RKO (cell line): ENCODE measurements at regions not wholly inside any gene's neighbourhood (a gene's known extent, or its start where the extent isn't known, plus 50 kb on each side); places are given as distances from the start of the nearest gene placed in this dataset.

ENCODE experiments used
- DNase-seq: peaks from one replicate; pipeline ENCODE4 v3.0.0-alpha.2; 2016; ENCODE audit warnings: low spot score

- DNase-seq = peak; percentile 44
Observed at GRCh38 chr12:100675432-100675831, 101.9 kb downstream of the GAS2L3 start.

GRCh38 chr12:100681074-100681473 lies 107.6 kb downstream of the GAS2L3 start:
- no peak for DNase-seq

- DNase-seq = no peak
Observed at GRCh38 chr12:100682178-100682577, 108.7 kb downstream of the GAS2L3 start.

- DNase-seq = no peak
Observed at GRCh38 chr12:100687686-100688085, 106.9 kb upstream of the ANO4 start.

DNA sequence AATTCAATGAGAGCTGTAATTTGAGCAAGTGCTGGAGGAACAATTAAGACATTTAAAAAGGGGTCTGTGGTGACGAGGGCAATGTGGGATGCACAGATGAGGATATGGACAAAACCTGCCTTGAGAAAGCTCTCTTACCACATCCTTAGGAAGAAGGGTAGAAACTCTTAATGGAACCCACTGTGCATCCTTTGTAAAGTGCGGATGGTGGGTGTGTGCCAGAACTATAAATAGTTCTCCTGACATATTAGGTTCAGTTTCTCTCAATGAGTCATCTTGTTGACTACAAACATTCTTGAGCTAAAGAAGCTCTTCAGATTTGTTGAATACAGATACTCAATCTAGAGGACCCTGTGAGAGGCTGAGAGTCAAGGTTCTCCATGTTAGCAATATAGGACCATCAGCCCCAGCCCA lies 106.1 kb upstream of the ANO4 start:
- no peak for DNase-seq

DNA sequence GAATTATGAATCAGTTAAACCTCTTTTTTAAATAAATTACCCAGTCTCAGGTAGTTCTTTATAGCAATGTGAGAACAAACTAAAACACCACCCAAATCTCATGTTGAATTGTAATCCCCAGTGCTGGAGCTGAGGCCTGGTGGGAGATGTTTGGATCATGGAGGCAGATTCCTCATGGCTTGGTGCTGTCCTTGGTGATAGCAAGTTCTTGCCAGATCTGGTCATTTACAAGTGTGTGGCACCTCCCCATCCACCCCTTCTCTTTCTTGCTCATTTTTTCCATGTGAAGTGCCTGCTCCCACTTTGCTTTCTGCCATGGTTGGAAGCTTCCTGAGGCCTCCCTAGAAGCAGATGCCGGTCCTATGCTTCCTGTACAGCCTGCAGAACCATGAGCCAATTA lies 102.1 kb upstream of the ANO4 start:
- DNase-seq = no peak

GRCh38 chr12:100698518-100698917 lies 96.1 kb upstream of the ANO4 start:
- no peak for DNase-seq

GRCh38 chr12:100699209-100699608 lies 95.4 kb upstream of the ANO4 start:
- no peak for DNase-seq

GRCh38 chr12:100703337-100703736 lies 91.2 kb upstream of the ANO4 start:
- DNase-seq = no peak

GRCh38 chr12:100703868-100704267 lies 90.7 kb upstream of the ANO4 start:
- no peak for DNase-seq

DNA sequence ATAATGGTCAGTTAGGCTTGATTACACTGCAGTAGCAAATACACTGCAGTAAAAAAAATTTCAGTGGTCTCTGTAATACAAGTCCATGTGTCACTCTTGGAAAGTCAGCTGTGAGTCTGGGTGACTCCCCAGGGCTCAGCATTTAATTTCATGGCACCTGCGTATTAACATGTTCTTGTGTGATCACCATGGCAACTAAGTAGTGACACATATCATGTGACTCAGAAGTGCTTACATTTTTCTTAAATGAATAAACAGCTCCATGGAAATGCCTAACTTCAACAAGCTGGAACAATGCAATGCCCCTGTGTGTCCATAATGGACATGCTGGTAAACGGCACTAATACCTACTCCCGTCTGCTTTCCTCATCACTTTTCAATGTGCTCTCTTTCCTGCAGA lies 88.5 kb upstream of the ANO4 start:
- peak; percentile 98 for DNase-seq

GRCh38 chr12:100708591-100708990 lies 86.0 kb upstream of the ANO4 start:
- no peak for DNase-seq

DNA sequence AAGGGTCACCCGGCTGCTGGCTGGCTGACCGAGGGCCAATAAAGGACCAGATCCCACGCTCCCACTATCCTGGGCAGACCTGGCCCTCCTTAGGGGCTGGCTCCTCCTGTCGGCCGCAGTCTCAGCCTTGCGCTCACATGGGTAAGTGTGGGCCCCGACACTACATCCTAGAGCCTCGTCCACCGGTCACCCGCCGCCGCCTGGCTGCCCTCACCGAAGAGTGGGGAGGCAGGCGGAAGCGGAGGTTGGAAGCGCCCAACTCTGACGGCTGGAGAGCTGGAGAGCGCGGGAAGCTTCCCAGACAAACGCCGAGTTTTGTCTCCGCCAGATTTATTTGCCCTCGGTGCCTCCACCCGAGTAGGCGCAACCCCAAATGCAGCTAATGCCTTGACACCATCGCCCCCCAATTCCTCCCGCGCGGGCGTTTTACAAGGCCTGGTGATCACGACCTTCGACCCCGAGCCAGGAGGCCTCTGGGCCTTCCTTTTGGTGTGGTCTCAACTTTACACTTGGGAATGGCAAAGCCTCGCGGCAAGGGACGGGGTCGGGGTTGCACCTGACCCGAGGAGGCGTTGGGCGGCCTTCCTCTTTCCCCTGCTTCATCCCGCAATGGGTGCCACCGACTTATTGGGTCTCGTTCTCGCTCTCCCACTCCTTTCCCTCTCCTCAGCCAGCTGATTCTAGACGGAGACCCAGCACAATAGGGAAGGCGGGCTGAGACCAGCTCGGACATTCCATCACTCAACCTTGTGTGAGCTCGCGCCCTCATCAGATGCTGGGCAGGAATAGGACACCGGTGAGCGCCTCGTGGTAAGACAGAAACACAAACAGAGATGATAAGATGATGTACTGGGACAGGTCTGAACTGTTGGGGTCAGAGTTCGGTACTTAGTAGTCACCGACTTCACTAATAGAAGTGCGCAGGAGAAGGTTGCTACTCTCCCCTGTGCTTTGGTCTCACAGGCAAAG lies 78.3 kb upstream of the ANO4 start:
- no peak for DNase-seq

DNA sequence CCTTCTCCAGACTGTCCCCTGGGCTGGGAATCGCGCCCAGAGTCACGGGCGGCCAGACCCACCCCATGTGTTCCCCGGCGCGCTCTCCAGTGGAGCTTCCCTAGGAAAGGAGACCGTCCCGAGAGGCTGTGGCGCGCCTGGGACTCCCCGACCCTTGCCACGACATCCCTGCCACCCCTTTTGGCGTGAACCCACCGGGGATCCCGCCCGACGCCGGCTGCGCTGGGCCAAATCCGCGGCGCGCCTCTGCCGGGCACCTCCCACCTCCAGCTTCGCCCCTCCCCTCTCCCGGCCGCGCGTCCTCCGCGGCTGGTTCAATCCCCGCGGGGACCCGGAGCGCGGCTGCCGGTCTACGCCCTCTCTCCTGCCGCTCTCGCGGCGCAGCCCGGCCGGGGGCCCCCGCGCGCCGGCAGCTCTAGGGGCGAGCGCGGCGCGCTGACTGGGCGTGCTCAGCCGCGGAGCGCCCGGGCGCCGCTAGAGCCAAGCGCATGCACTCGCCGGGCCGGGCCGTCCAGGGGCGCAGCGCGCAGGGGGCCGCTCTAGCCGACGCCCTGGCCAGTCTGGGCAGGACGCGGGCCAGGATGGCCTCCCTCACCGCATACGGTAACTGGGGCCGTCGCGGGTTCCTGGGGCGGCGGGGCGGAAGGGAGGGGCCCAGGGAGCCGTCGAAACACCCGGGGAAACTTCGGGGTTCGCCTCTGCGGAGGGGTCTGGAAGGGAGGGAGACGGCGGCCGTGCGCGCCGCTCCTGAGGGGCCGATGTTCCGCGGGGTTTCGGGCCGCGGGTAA lies 77.4 kb upstream of the ANO4 start:
- no peak for DNase-seq

- DNase-seq = no peak
Observed at GRCh38 chr12:100717733-100718067, 76.9 kb upstream of the ANO4 start.

- DNase-seq = no peak
Observed at GRCh38 chr12:100718187-100718586, 76.4 kb upstream of the ANO4 start.

DNA sequence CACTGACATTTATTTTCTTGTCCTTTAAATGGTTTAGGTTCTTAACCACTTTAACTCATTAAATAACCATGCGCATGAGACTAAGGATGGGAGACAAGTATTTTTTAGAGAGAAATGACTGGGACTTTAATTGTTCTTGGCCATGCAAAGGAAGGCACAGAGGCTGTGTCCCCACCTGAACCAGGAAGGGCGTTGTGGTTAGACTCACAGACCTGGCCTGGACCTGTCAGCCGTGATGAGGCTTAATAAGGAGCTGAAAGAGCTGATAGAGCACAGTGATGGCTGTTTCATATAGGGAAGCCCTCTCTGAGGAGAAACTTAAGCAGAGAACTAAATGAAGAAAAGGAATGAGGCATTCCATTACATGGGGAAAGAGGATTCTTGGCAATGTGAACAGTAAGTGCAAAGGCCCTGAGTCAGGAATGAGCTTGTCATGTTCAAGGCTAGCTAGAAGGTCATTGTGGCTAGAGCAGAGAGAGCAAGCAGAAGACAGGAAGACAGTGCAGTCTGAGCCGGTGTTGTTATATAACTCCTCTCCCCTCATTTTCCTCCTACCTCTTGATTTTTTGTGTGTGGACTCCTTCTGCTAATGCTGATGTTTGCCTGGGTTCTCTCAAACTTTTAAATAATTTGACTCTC lies 74.4 kb upstream of the ANO4 start:
- DNase-seq = no peak

DNA sequence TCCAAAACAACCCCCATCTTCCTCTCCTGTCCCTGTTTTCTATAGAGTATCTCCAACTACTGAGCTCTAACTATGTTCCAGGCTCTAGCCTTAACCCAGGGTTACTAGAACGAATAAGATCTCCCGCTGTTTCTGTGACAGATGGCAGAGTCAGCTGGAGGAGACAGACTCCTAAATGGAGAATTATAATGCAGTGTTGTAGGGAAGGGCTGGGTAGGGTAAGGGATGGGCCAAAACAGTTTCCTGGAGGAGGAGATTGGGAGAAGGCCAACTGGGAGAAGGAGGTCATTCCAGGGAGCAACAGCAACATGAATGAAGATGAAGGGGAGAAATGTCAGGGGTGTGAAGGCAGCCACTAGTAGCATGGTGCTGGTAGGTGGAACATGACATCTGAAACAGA lies 73.4 kb upstream of the ANO4 start:
- no peak for DNase-seq

DNA sequence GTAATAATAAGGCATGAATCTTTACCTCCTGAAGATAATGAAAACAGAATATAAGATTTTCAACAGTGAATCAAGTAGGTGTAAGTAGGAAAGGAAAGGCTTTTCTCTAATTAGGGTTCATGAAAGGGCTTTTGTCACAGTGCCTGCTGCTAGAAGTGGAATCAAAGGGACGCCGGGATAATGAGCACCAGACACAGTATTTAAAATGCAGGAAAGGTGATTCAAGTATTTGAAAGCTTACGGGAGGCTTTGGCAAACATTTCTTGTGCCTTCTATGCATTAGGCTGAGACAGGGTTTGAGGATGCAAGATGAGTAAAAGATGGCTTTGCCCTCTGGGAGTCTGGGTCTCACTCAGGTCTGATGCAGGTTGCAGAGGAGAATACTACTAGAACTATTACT lies 70.5 kb upstream of the ANO4 start:
- DNase-seq = no peak

DNA sequence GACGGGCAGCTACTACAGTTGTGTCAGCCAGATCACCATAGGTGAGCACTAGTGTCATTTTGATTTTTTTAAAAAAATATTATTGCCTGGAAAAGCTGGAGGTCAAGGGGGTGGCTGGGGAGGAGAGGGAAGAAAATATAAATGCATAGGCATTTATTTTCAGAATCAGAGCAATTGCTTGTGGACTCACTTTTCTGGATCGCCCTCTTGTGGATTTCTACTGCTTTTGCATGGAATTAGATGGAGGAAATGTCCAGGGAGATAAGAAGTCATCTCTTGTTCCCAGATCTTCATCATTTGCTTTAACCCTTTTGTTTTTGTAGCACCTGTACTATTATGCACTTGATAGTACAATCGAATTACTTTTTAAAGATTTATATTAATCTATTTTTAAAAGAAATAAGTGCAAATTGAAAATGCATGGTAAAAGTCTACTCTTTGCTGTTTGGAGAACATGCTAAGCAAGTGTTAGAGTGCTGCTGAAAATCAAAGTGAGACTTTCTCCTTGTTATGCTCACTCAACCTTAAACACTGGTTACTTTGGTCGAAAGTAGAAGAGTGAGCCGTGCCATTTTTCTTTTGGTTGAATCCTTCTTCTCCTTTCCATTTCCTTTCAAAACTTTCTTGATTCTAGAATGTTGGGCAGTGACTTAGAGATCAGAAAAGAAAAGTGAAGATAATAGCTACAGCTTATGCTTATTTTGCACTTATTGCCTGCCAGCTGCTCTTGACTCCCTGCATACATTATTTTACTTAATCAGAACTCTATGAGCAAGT lies 60.6 kb upstream of the ANO4 start:
- DNase-seq = peak; percentile 63

DNA sequence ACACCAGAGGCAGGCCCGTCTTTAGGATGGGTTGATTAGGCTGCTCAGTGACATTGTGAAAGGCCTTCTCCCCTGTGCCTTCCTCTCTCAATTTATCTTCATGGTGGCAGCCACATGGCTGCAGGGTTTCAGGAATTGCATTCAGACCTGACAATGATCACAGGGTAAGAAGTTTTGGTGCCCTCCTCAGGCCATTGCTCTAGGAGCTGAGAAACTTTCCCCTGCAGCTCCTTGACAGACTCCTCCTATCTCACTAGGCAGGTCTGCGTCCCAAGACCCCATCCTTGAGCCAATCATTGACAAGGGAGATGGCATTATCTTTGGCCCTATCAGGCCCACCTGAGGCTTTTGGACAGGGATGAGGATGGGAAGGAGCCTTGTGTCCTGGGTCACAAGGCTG lies 57.4 kb upstream of the ANO4 start:
- DNase-seq = no peak

DNA sequence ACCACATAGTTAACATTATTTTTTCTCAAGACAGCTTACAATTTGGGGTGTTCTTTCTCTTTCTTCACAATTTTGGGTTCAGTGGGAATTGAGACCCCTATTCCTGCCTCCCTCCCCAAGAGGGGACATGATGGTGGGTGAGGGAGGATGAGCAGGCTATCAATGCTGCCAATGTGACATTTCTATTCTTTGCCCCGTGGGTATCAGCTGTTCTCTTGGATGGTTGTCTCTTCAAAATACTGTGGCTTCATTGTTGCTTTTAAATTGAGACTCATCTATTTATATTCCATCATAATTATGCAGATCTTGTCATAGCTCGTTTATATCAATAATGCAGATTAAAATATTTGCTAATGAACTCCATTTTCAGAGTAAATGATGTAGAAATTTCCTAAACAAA lies 56.5 kb upstream of the ANO4 start:
- DNase-seq = no peak
